ENCODE measurements at regions not wholly inside any gene's neighbourhood (a gene's known extent, or its start where the extent isn't known, plus 50 kb on each side); places are given as distances from the start of the nearest gene placed in this dataset.

- in situ Hi-C loops (cut with MboI): no loop called here
- no peak for TF ChIP-seq EZH2 (IDR thresholded peaks at IDR 0.05; ENCODE audit: insufficient read depth, poor library complexity, severe bottlenecking)
- no peak for TF ChIP-seq EZH2phosphoT487 (IDR thresholded peaks at IDR 0.05; ENCODE audit: insufficient read depth, low read depth)
- Histone ChIP-seq H3K9me3 (ENCODE audit: low read depth) (no peaks in the 10 kb centered on the region), H3K79me2 (ENCODE audit: insufficient read depth) (no peaks in the 10 kb centered on the region), H3K27me3 (replicated peaks; ENCODE audit: insufficient read depth) (no peaks in the 10 kb centered on the region), H3K9ac (no peak overlapping the region), H4K20me1 (ENCODE audit: insufficient read depth) (no peaks in the 10 kb centered on the region), H3K9me2 (ENCODE audit: insufficient read depth) (no peaks in the 10 kb centered on the region), H3K27ac (no peak overlapping the region), H3K4me2 (ENCODE audit: unreplicated experiment) (no peak overlapping the region), H3K4me3 (no peak overlapping the region), H3K4me1 (ENCODE audit: insufficient read depth) (no peaks in the 10 kb centered on the region), H3F3A (ENCODE audit: insufficient read depth) (no peaks in the 10 kb centered on the region), H3K36me3 (ENCODE audit: low read depth) (no peaks in the 10 kb centered on the region), H2AFZ (no peak overlapping the region)
- DNase-seq: no peak
- 46 to 47% methylated on average over 22 of the region's 22 CpGs for WGBS, 2 experiments (ENCODE audit: low coverage in 1 of 2, low lambda C conversion rate in 2 of 2, missing lambda C conversion rate in 2 of 2)
These were observed 868.5 kb downstream of the TBC1D22A start for GRCh38 chr22:47630741-47631534.

- H3K27ac ChIP-seq: no peak overlapping the region
- H2AFZ ChIP-seq: no peak overlapping the region
- H3K4me1 ChIP-seq (ENCODE audit: insufficient read depth): no peaks in the 10 kb centered on the region
- no peaks in the 10 kb centered on the region for H3K27me3 ChIP-seq (replicated peaks; ENCODE audit: insufficient read depth)
- TF ChIP-seq EZH2phosphoT487 (IDR thresholded peaks at IDR 0.05; ENCODE audit: insufficient read depth, low read depth) (no peak), EZH2 (IDR thresholded peaks at IDR 0.05; ENCODE audit: insufficient read depth, poor library complexity, severe bottlenecking) (no peak)
- DNase-seq: no peak
- H3K9ac ChIP-seq: no peak overlapping the region
- in situ Hi-C loops (cut with MboI): no loop called here
- H3F3A ChIP-seq (ENCODE audit: insufficient read depth): no peaks in the 10 kb centered on the region
- no peaks in the 10 kb centered on the region for H3K9me3 ChIP-seq (ENCODE audit: low read depth)
- no peaks in the 10 kb centered on the region for H3K36me3 ChIP-seq (ENCODE audit: low read depth)
- no peaks in the 10 kb centered on the region for H3K9me2 ChIP-seq (ENCODE audit: insufficient read depth)
- WGBS, 2 experiments (ENCODE audit: low coverage in 1 of 2, low lambda C conversion rate in 2 of 2, missing lambda C conversion rate in 2 of 2): 27 to 29% methylated on average over 11 of the region's 11 CpGs
- H3K79me2 ChIP-seq (ENCODE audit: insufficient read depth): no peaks in the 10 kb centered on the region
- no peak overlapping the region for H3K4me3 ChIP-seq
- H3K4me2 ChIP-seq (ENCODE audit: unreplicated experiment): no peak overlapping the region
- H4K20me1 ChIP-seq (ENCODE audit: insufficient read depth): no peaks in the 10 kb centered on the region
These were observed 867.6 kb downstream of the TBC1D22A start for GRCh38 chr22:47629791-47630655.

- no peaks in the 10 kb centered on the region for H3K4me1 ChIP-seq (ENCODE audit: insufficient read depth)
- H3F3A ChIP-seq (ENCODE audit: insufficient read depth): no peaks in the 10 kb centered on the region
- no peak overlapping the region for H2AFZ ChIP-seq
- in situ Hi-C loops (cut with MboI): no loop called here
- no peaks in the 10 kb centered on the region for H4K20me1 ChIP-seq (ENCODE audit: insufficient read depth)
- TF ChIP-seq EZH2phosphoT487 (IDR thresholded peaks at IDR 0.05; ENCODE audit: insufficient read depth, low read depth) (no peak), EZH2 (IDR thresholded peaks at IDR 0.05; ENCODE audit: insufficient read depth, poor library complexity, severe bottlenecking) (no peak)
- no peaks in the 10 kb centered on the region for H3K9me2 ChIP-seq (ENCODE audit: insufficient read depth)
- H3K79me2 ChIP-seq (ENCODE audit: insufficient read depth): no peaks in the 10 kb centered on the region
- no peak overlapping the region for H3K4me3 ChIP-seq
- H3K27ac ChIP-seq: no peak overlapping the region
- no peaks in the 10 kb centered on the region for H3K36me3 ChIP-seq (ENCODE audit: low read depth)
- H3K4me2 ChIP-seq (ENCODE audit: unreplicated experiment): no peak overlapping the region
- no peak overlapping the region for H3K9ac ChIP-seq
- no peaks in the 10 kb centered on the region for H3K9me3 ChIP-seq (ENCODE audit: low read depth)
- 31 to 34% methylated on average over 18 of the region's 18 CpGs for WGBS, 2 experiments (ENCODE audit: low coverage in 1 of 2, low lambda C conversion rate in 2 of 2, missing lambda C conversion rate in 2 of 2)
- no peaks in the 10 kb centered on the region for H3K27me3 ChIP-seq (replicated peaks; ENCODE audit: insufficient read depth)
- DNase-seq: no peak
These were observed 866.8 kb downstream of the TBC1D22A start for GRCh38 chr22:47629273-47629711.

GRCh38 chr22:47628477-47629272 lies 866.2 kb downstream of the TBC1D22A start:
- H3K79me2 ChIP-seq (ENCODE audit: insufficient read depth): no peaks in the 10 kb centered on the region
- H2AFZ ChIP-seq: no peak overlapping the region
- no peak for TF ChIP-seq EZH2 (IDR thresholded peaks at IDR 0.05; ENCODE audit: insufficient read depth, poor library complexity, severe bottlenecking)
- TF ChIP-seq EZH2phosphoT487 (IDR thresholded peaks at IDR 0.05; ENCODE audit: insufficient read depth, low read depth): no peak
- no peak overlapping the region for H3K9ac ChIP-seq
- H3K9me2 ChIP-seq (ENCODE audit: insufficient read depth): no peaks in the 10 kb centered on the region
- no peak for DNase-seq
- no peaks in the 10 kb centered on the region for H3F3A ChIP-seq (ENCODE audit: insufficient read depth)
- in situ Hi-C loops (cut with MboI): no loop called here
- WGBS, 2 experiments (ENCODE audit: low coverage in 1 of 2, low lambda C conversion rate in 2 of 2, missing lambda C conversion rate in 2 of 2): 72 to 76% methylated on average over 16 to 17 of the region's 17 CpGs
- no peak overlapping the region for H3K4me2 ChIP-seq (ENCODE audit: unreplicated experiment)
- H3K4me1 ChIP-seq (ENCODE audit: insufficient read depth): no peaks in the 10 kb centered on the region
- no peak overlapping the region for H3K27ac ChIP-seq
- H3K4me3 ChIP-seq: no peak overlapping the region
- no peaks in the 10 kb centered on the region for H4K20me1 ChIP-seq (ENCODE audit: insufficient read depth)
- H3K9me3 ChIP-seq (ENCODE audit: low read depth): no peaks in the 10 kb centered on the region
- no peaks in the 10 kb centered on the region for H3K36me3 ChIP-seq (ENCODE audit: low read depth)
- no peaks in the 10 kb centered on the region for H3K27me3 ChIP-seq (replicated peaks; ENCODE audit: insufficient read depth)
